Psoas muscle (tissue), 7 donors: ENCODE measurements at regions not wholly inside any gene's neighbourhood (a gene's known extent, or its start where the extent isn't known, plus 50 kb on each side); places are given as distances from the start of the nearest gene placed in this dataset.

ENCODE experiments used
- ATAC-seq, 4 donors: fragments of 200-7000 bp; cut with Tn5 transposase; one replicate each; pipeline ENCODE4 v1.9.1; 2020; ENCODE audit warnings: moderate library complexity in 3 of 4, mild to moderate bottlenecking in 2 of 4
- DNase-seq, 2 donors: peaks; one replicate each; pipeline ENCODE4 v3.0.0-alpha.2; 2020
- H3K27ac ChIP-seq: fragments of 200-600 bp; one replicate; pipeline ENCODE4 v1.8.0; 2022
- H3K27me3 ChIP-seq, 3 donors: fragments of 200-600 bp in 1 of 3; one replicate each; pipeline versions ENCODE4 v1.6.1 to v1.8.0; 2013 to 2022; ENCODE audit warnings: low read length in 2 of 3, mild to moderate bottlenecking in 2 of 3, moderate library complexity in 1 of 3; ENCODE audit not compliant: insufficient read depth in 3 of 3
- H3K36me3 ChIP-seq, 2 donors: fragments of 200-600 bp in 1 of 2; one replicate each; pipeline versions ENCODE4 v1.6.1 to v1.8.0; 2013 to 2022; ENCODE audit warnings: low read depth in 1 of 2, mild to moderate bottlenecking in 1 of 2, moderate library complexity in 1 of 2; ENCODE audit not compliant: insufficient read depth in 1 of 2
- H3K4me1 ChIP-seq: fragments of 200-600 bp; one replicate; pipeline ENCODE4 v1.8.0; 2022
- H3K4me3 ChIP-seq: fragments of 200-600 bp; one replicate; pipeline ENCODE4 v1.8.0; 2022; ENCODE audit warnings: mild to moderate bottlenecking
- H3K9me3 ChIP-seq: fragments of 200-600 bp; one replicate; pipeline ENCODE4 v1.8.0; 2022
- WGBS, 3 donors: extraction: QIAGEN DNeasy Blood & Tissue Kit; methylation state at CpG; one replicate each; pipeline versions ENCODE4 v1.1.6 to v1.1.7; 2013; 5-methylcytosine and 5-hydroxymethylcytosine counted together
- intact Hi-C, 2 donors: fragments of 100-400 bp; cut with DNase I; formaldehyde crosslinking; loops; one replicate each; pipeline versions ENCODE4 v1.11.0 to v1.14.2; 2022
- TF ChIP-seq, protein P1 (sequence below): fragments of 200-600 bp; IDR thresholded peaks from one replicate; pipeline ENCODE4 v1.8.0; 2022; ENCODE audit warnings: antibody characterized with exemption
- donor health status: healthy with polysubstance abuse.
- donor health status: DM: no; HTN: no; CAD: no; lungs with moderate emphysema.
- donor health status: Bipolar disorder and iron deficiency.
- donor health status: healthy.
- donor health status: DM: yes; HTN: yes; CAD: no.
- donor health status: DM: no; HTN: no; CAD: no.
- donor health status: DM: yes; HTN: yes; CAD: no.

DNA sequence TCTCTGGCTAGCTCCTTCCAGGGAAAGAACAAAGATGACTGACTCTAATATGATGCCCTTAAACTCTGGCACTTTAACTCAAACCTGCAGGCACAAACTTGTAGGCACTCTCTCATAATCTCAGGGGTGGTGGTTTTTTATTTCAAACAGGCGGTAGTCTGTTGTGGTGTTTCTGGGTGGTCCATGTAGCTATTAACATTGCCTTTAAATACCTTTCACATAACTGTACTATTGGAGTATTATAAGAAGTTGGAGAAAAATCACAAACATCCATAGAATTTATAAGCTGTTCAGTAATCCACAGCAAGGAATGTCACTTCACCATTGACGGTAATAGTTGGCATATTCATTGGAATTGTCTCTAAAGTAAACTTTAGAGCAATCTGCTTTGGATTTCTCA lies 204.2 kb upstream of the PDE5A start:
- Histone ChIP-seq H3K4me1 (no peaks in the 10 kb centered on the region), H3K36me3 (no peaks in the 10 kb centered on the region), H3K27me3 (no peaks in the 10 kb centered on the region), H3K4me3 (no peak overlapping the region), H3K9me3 (no peaks in the 10 kb centered on the region), H3K27ac (no peak overlapping the region)
- TF ChIP-seq, protein P1, sequence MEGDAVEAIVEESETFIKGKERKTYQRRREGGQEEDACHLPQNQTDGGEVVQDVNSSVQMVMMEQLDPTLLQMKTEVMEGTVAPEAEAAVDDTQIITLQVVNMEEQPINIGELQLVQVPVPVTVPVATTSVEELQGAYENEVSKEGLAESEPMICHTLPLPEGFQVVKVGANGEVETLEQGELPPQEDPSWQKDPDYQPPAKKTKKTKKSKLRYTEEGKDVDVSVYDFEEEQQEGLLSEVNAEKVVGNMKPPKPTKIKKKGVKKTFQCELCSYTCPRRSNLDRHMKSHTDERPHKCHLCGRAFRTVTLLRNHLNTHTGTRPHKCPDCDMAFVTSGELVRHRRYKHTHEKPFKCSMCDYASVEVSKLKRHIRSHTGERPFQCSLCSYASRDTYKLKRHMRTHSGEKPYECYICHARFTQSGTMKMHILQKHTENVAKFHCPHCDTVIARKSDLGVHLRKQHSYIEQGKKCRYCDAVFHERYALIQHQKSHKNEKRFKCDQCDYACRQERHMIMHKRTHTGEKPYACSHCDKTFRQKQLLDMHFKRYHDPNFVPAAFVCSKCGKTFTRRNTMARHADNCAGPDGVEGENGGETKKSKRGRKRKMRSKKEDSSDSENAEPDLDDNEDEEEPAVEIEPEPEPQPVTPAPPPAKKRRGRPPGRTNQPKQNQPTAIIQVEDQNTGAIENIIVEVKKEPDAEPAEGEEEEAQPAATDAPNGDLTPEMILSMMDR, result no peak
- no peak for DNase-seq
- no peak for ATAC-seq
- 58 to 64% (median 63%) methylated on average over 2 of the region's 2 CpGs for WGBS, 3 donors
- intact Hi-C loops, result no loop called here

GRCh38 chr4:119829326-119829725 lies 200.7 kb upstream of the PDE5A start:
- Histone ChIP-seq H3K27ac (no peak overlapping the region), H3K36me3 (no peaks in the 10 kb centered on the region), H3K9me3 (no peaks in the 10 kb centered on the region), H3K4me3 (no peak overlapping the region), H3K4me1 (no peaks in the 10 kb centered on the region), H3K27me3 (no peaks in the 10 kb centered on the region)
- TF ChIP-seq, protein P1, result no peak
- intact Hi-C loops, result loop anchor here in 1 of 2 donors (10.0 kb wide), 1 partner anchor 215 kb away; no protein-coding TSS in a partner anchor
- ATAC-seq (no peak), DNase-seq (no peak)
- WGBS, 3 donors, result 78 to 88% (median 79%) methylated on average over 2 of the region's 2 CpGs

GRCh38 chr4:119825696-119826095 lies 197.1 kb upstream of the PDE5A start:
- Histone ChIP-seq H3K4me3 (no peak overlapping the region), H3K36me3 (no peaks in the 10 kb centered on the region), H3K9me3 (no peaks in the 10 kb centered on the region), H3K27ac (no peak overlapping the region), H3K27me3 (no peaks in the 10 kb centered on the region), H3K4me1 (no peaks in the 10 kb centered on the region)
- DNase-seq (no peak), ATAC-seq (no peak)
- 72 to 78% (median 75%) methylated on average over 2 of the region's 2 CpGs for WGBS, 3 donors
- intact Hi-C loops, result loop anchor here in 1 of 2 donors (10.0 kb wide), 1 partner anchor 219 kb away; no protein-coding TSS in a partner anchor
- TF ChIP-seq, protein P1, result no peak

GRCh38 chr4:119823891-119824290 lies 195.3 kb upstream of the PDE5A start:
- H3K4me3 ChIP-seq, result no peak overlapping the region
- intact Hi-C loops, result loop anchor here in 1 of 2 donors (10.0 kb wide), 1 partner anchor 221 kb away; no protein-coding TSS in a partner anchor
- TF ChIP-seq, protein P1, result no peak
- ATAC-seq (no peak), DNase-seq (no peak)
- H3K27ac ChIP-seq, result no peak overlapping the region
- H3K36me3 ChIP-seq, result no peaks in the 10 kb centered on the region
- H3K4me1 ChIP-seq, result no peaks in the 10 kb centered on the region
- H3K9me3 ChIP-seq, result no peaks in the 10 kb centered on the region
- H3K27me3 ChIP-seq, result no peaks in the 10 kb centered on the region

GRCh38 chr4:119823045-119823444 lies 194.4 kb upstream of the PDE5A start:
- no peak for ATAC-seq
- H3K27me3 ChIP-seq, result no peaks in the 10 kb centered on the region
- no peak overlapping the region for H3K27ac ChIP-seq
- H3K4me3 ChIP-seq, result no peak overlapping the region
- H3K4me1 ChIP-seq, result no peaks in the 10 kb centered on the region
- 87 to 98% (median 96%) methylated on average over 1 of the region's 1 CpG for WGBS, 3 donors
- TF ChIP-seq, protein P1, result no peak
- no peaks in the 10 kb centered on the region for H3K9me3 ChIP-seq
- DNase-seq, result no peak
- intact Hi-C loops, result loop anchor here in 1 of 2 donors (10.0 kb wide), 1 partner anchor 222 kb away; no protein-coding TSS in a partner anchor
- no peaks in the 10 kb centered on the region for H3K36me3 ChIP-seq
